Left ventricle myocardium inferior (tissue), 1 donor: ENCODE measurements at regions not wholly inside any gene's neighbourhood (a gene's known extent, or its start where the extent isn't known, plus 50 kb on each side); places are given as distances from the start of the nearest gene placed in this dataset.

Experiments used
- DNase-seq: peaks from one replicate; pipeline ENCODE4 v3.0.0-alpha.2; 2020
- H3K27ac ChIP-seq: fragments of 200-600 bp; replicated peaks from 2 replicates; pipeline ENCODE4 v1.8.0; 2021
- H3K27me3 ChIP-seq: fragments of 200-600 bp; 2 replicates; pipeline ENCODE4 v1.8.0; 2021; ENCODE audit warnings: low read depth
- H3K36me3 ChIP-seq: fragments of 200-600 bp; 2 replicates; pipeline ENCODE4 v1.8.0; 2021
- H3K4me1 ChIP-seq: fragments of 200-600 bp; 2 replicates; pipeline ENCODE4 v1.8.0; 2021
- H3K4me3 ChIP-seq: fragments of 200-600 bp; 2 replicates; pipeline ENCODE4 v1.8.0; 2021; ENCODE audit warnings: mild to moderate bottlenecking, moderate library complexity
- H3K9me3 ChIP-seq: fragments of 200-600 bp; replicated peaks from 2 replicates; pipeline ENCODE4 v1.8.0; 2021
- CTCF ChIP-seq: fragments of 200-600 bp; IDR thresholded peaks from 2 replicates; pipeline ENCODE4 v1.8.0; 2021; ENCODE audit warnings: antibody characterized with exemption, mild to moderate bottlenecking, borderline replicate concordance
- intact Hi-C: fragments of 100-400 bp; cut with micrococcal nuclease; formaldehyde crosslinking; loops from one replicate; pipeline ENCODE4 v1.11.0; 2022
- donor health status: DM: no; HTN: yes; CAD: no; lungs with severe emphysema.

DNA sequence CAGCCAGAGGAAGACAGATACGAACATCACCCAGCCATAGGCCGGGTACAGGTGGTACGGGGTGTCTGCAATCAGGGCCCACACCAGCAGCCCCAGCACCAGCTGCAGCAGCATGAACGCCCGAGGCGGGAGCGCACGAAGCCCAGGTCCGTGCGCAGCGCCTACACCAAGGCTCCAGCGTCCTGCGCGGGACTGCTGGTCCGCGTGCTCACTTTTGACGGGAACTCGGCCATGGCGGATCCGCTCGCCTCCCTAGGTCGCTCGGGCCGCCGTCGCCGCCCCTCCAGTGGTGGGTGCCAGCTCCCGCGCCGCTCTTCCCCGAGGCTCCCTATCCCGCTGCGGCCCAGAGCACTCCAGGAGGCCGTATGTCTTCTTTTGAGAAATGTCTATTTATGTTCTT lies 181.2 kb upstream of the DIPK2B start:
- no peaks in the 10 kb centered on the region for H3K27me3 ChIP-seq
- intact Hi-C loops, result no loop called here

GRCh38 chrX:45381366-45381765 lies 180.7 kb upstream of the DIPK2B start:
- no peaks in the 10 kb centered on the region for H3K27me3 ChIP-seq
- H3K27ac ChIP-seq, result no peak overlapping the region
- DNase-seq, result no peak
- H3K4me3 ChIP-seq, result no peak overlapping the region
- H3K36me3 ChIP-seq, result no peaks in the 10 kb centered on the region
- intact Hi-C loops, result no loop called here
- H3K4me1 ChIP-seq, result no peaks in the 10 kb centered on the region
- H3K9me3 ChIP-seq, result no peaks in the 10 kb centered on the region
- TF ChIP-seq CTCF, result no peak

More for the DNA sequence above, 181.2 kb upstream of the DIPK2B start:
- TF ChIP-seq CTCF, result no peak
- H3K27ac ChIP-seq, result no peak overlapping the region
- H3K4me3 ChIP-seq, result no peak overlapping the region
- no peak for DNase-seq
- no peaks in the 10 kb centered on the region for H3K4me1 ChIP-seq
- H3K36me3 ChIP-seq, result no peaks in the 10 kb centered on the region
- H3K9me3 ChIP-seq, result no peaks in the 10 kb centered on the region

DNA sequence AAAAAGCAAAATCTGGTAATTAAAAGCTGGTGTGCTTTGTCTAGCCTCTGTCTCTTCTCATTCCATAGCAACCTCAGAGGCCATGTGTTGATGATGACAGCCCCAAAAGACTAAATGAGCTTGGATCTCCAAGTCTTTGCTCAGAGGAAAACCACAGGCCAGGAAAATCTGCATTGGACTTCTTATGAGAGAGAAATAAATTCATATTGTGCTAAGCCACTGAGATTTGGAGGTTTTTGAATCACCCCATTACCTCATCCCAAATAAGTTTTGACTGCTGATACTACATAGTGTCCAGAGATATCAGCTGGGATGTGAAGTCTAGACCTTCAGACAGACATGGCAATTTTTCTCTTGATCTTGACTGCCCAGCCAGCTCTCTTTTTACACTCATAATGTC lies 178.6 kb upstream of the DIPK2B start:
- DNase-seq, result no peak
- H3K36me3 ChIP-seq, result no peaks in the 10 kb centered on the region
- no peaks in the 10 kb centered on the region for H3K4me1 ChIP-seq
- intact Hi-C loops, result no loop called here
- no peak overlapping the region for H3K27ac ChIP-seq
- H3K9me3 ChIP-seq, result no peaks in the 10 kb centered on the region
- H3K27me3 ChIP-seq, result no peaks in the 10 kb centered on the region
- TF ChIP-seq CTCF, result no peak
- no peak overlapping the region for H3K4me3 ChIP-seq

DNA sequence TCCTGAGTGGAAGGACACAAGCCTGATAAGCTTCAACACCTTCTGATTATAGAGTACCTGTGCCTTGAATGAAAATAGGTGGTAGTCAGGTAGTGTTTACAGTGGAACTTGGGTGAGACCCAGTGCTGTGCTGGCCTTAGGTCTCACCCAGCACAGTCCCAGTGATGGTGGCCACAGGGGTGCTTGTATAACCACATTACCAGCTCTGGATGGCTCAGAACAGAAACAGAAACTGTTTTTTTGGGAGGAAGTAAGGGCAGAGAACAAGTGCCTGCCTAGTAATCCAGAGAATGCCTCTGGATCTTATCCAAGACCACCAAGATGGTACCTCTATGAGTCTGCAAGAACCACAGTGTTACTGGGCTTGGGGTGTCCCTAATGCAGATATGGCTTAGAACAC lies 171.5 kb upstream of the DIPK2B start:
- H3K27me3 ChIP-seq, result no peaks in the 10 kb centered on the region
- intact Hi-C loops, result no loop called here
- no peak overlapping the region for H3K4me3 ChIP-seq
- no peak overlapping the region for H3K27ac ChIP-seq
- H3K36me3 ChIP-seq, result no peaks in the 10 kb centered on the region
- TF ChIP-seq CTCF, result no peak
- H3K9me3 ChIP-seq, result peaks cover 14% of the 10 kb centered on the region
- no peaks in the 10 kb centered on the region for H3K4me1 ChIP-seq
- no peak for DNase-seq

- DNase-seq, result no peak
- TF ChIP-seq CTCF, result no peak
- Histone ChIP-seq H3K4me3 (no peak overlapping the region), H3K27ac (no peak overlapping the region), H3K9me3 (peaks cover 10% of the 10 kb centered on the region), H3K27me3 (no peaks in the 10 kb centered on the region), H3K4me1 (no peaks in the 10 kb centered on the region), H3K36me3 (no peaks in the 10 kb centered on the region)
- intact Hi-C loops, result no loop called here
These were observed 168.0 kb upstream of the DIPK2B start for GRCh38 chrX:45368705-45369104.

- Histone ChIP-seq H3K27me3 (no peaks in the 10 kb centered on the region), H3K4me3 (no peak overlapping the region), H3K27ac (no peak overlapping the region), H3K4me1 (no peaks in the 10 kb centered on the region), H3K9me3 (peaks cover 5% of the 10 kb centered on the region), H3K36me3 (no peaks in the 10 kb centered on the region)
- no peak for DNase-seq
- intact Hi-C loops, result no loop called here
- TF ChIP-seq CTCF, result no peak
These were observed 162.9 kb upstream of the DIPK2B start for GRCh38 chrX:45363596-45363995.
